Kidney epithelial cell (primary cell): ENCODE measurements at regions not wholly inside any gene's neighbourhood (a gene's known extent, or its start where the extent isn't known, plus 50 kb on each side); places are given as distances from the start of the nearest gene placed in this dataset.

Source experiments
- DNase-seq: peaks from one replicate; pipeline ENCODE4 v3.0.0-alpha.2; 2010; ENCODE audit warnings: low read depth
- H3K27me3 ChIP-seq: 2 replicates; pipeline ENCODE4 v1.6.0; 2011; ENCODE audit warnings: low read length; ENCODE audit not compliant: control insufficient read depth, insufficient read depth
- H3K36me3 ChIP-seq: 2 replicates; pipeline ENCODE4 v1.5.1; 2011; ENCODE audit warnings: low read length; ENCODE audit not compliant: control insufficient read depth, insufficient read depth
- H3K4me3 ChIP-seq: 2 replicates; pipeline ENCODE4 v1.5.1; 2011; ENCODE audit warnings: low read depth, mild to moderate bottlenecking, control low read depth, low read length
- CTCF ChIP-seq: IDR thresholded peaks from 2 replicates; pipeline ENCODE4 v1.5.1; 2011; ENCODE audit warnings: mild to moderate bottlenecking, moderate library complexity, low read length, control low read depth, inconsistent platforms; ENCODE audit not compliant: insufficient read depth, poor library complexity, severe bottlenecking

DNA sequence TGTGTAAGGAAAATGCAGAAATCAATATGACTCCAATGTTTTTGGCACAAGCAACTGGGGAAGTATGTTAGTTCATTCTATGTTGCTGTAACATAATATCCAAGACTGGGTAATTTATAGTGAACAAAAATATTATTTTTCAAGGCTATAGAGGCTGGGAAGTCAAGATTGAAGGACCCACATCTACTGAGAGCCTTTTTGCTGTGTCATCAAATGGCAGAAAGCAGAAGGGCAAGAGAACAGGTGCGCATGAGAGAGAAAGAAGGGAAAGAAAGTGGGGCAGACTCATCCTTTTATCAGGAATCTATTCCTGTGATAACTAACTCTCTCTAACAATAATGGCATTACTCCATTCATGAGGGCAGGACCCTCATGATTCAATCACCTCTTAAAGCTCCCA, 237.2 kb downstream of the FAT4 start:
- no peak for DNase-seq
- no peak overlapping the region for H3K4me3 ChIP-seq
- no peak for TF ChIP-seq CTCF
- no peaks in the 10 kb centered on the region for H3K36me3 ChIP-seq
- H3K27me3 ChIP-seq, result no peaks in the 10 kb centered on the region

- DNase-seq, result no peak
- H3K36me3 ChIP-seq, result no peaks in the 10 kb centered on the region
- no peak overlapping the region for H3K4me3 ChIP-seq
- TF ChIP-seq CTCF, result no peak
- no peaks in the 10 kb centered on the region for H3K27me3 ChIP-seq
These were observed 257.8 kb downstream of the FAT4 start for GRCh38 chr4:125572601-125573000.

DNA sequence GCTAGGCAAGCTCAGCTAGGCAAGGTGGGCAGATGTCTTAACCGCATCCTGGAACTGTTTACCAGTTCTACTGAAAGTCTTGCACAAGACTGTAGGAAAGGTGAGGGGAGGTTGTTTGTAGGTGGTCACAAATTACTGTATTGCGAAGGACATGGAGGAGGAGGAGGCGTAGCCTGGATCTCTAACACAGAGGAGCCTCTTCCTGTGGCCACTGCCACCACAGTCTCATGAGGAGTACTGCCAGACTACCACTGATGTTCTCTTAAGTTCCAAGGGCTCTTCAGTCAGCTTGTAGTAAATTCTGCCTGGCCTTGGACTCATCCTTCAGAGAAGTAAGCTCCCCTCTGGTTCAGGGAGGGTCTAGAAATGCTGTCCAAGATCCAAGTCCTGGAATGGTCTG, 258.6 kb downstream of the FAT4 start:
- no peak for DNase-seq
- no peak for TF ChIP-seq CTCF
- H3K4me3 ChIP-seq, result no peak overlapping the region
- H3K27me3 ChIP-seq, result no peaks in the 10 kb centered on the region
- H3K36me3 ChIP-seq, result no peaks in the 10 kb centered on the region

- Histone ChIP-seq H3K36me3 (no peaks in the 10 kb centered on the region), H3K4me3 (no peak overlapping the region), H3K27me3 (no peaks in the 10 kb centered on the region)
- no peak for DNase-seq
- TF ChIP-seq CTCF, result no peak
These were observed 259.0 kb downstream of the FAT4 start for GRCh38 chr4:125573786-125574185.

- H3K4me3 ChIP-seq, result no peak overlapping the region
- no peak for TF ChIP-seq CTCF
- no peaks in the 10 kb centered on the region for H3K36me3 ChIP-seq
- no peaks in the 10 kb centered on the region for H3K27me3 ChIP-seq
- DNase-seq, result no peak
These were observed 267.5 kb downstream of the FAT4 start for GRCh38 chr4:125582302-125582701.

- no peak for TF ChIP-seq CTCF
- no peak for DNase-seq
- H3K27me3 ChIP-seq, result no peaks in the 10 kb centered on the region
These were observed 275.4 kb downstream of the FAT4 start for GRCh38 chr4:125590158-125590557.

More at GRCh38 chr4:125590158-125590557, 275.4 kb downstream of the FAT4 start:
- H3K4me3 ChIP-seq, result no peak overlapping the region
- no peaks in the 10 kb centered on the region for H3K36me3 ChIP-seq
